ENCODE measurements at regions not wholly inside any gene's neighbourhood (a gene's known extent, or its start where the extent isn't known, plus 50 kb on each side); places are given as distances from the start of the nearest gene placed in this dataset.
"Not testable (repeated sequence)": the region's sequence is repeated elsewhere in the genome, so short reads cannot be mapped to it uniquely, and the experiment has no call there.

- DNase-seq: no peak
These were observed 810.1 kb downstream of the PLA2G4A start for GRCh38 chr1:187638733-187639434.

GRCh38 chr1:187641015-187641414, 812.3 kb downstream of the PLA2G4A start:
- DNase-seq: no peak

GRCh38 chr1:187641463-187641862, 812.7 kb downstream of the PLA2G4A start:
- no peak for DNase-seq

- DNase-seq: no peak
These were observed 813.2 kb downstream of the PLA2G4A start for GRCh38 chr1:187641907-187642306.

GRCh38 chr1:187645651-187646050, 816.9 kb downstream of the PLA2G4A start:
- no peak for DNase-seq

- no peak for DNase-seq
These were observed 817.9 kb downstream of the PLA2G4A start for GRCh38 chr1:187646536-187647107.

- DNase-seq: no peak
These were observed 819.3 kb downstream of the PLA2G4A start for GRCh38 chr1:187648091-187648490.

GRCh38 chr1:187654635-187655034, 825.9 kb downstream of the PLA2G4A start:
- peak; percentile 13 for DNase-seq

- DNase-seq: peak; percentile 60
These were observed 826.4 kb downstream of the PLA2G4A start for GRCh38 chr1:187655104-187655503.

- DNase-seq: no peak
These were observed 836.7 kb downstream of the PLA2G4A start for GRCh38 chr1:187665483-187665882.

- peak; percentile 78 for DNase-seq
These were observed 852.1 kb downstream of the PLA2G4A start for GRCh38 chr1:187680823-187681222.

- no peak for DNase-seq
These were observed 853.4 kb downstream of the PLA2G4A start for GRCh38 chr1:187682112-187682511.

GRCh38 chr1:187685333-187685732, 856.6 kb downstream of the PLA2G4A start:
- DNase-seq: peak; percentile 68

GRCh38 chr1:187689129-187689528, 860.4 kb downstream of the PLA2G4A start:
- peak; percentile 75 for DNase-seq

GRCh38 chr1:187691439-187691838, 862.7 kb downstream of the PLA2G4A start:
- DNase-seq: peak; percentile 93

- no peak for DNase-seq
These were observed 864.0 kb downstream of the PLA2G4A start for GRCh38 chr1:187692799-187693198.

- DNase-seq: no peak
These were observed 867.3 kb downstream of the PLA2G4A start for GRCh38 chr1:187696073-187696472.

- DNase-seq: not testable (repeated sequence)
These were observed 874.7 kb downstream of the PLA2G4A start for GRCh38 chr1:187703138-187704130.

GRCh38 chr1:187714470-187714869, 885.7 kb downstream of the PLA2G4A start:
- no peak for DNase-seq

GRCh38 chr1:187715483-187715882, 886.7 kb downstream of the PLA2G4A start:
- no peak for DNase-seq

GRCh38 chr1:187716160-187716559, 887.4 kb downstream of the PLA2G4A start:
- no peak for DNase-seq

GRCh38 chr1:187718527-187718926, 889.8 kb downstream of the PLA2G4A start:
- no peak for DNase-seq

GRCh38 chr1:187721216-187721615, 892.5 kb downstream of the PLA2G4A start:
- DNase-seq: no peak

All from fibroblast of skin of back (primary cell).